C4-2B (cell line): ENCODE measurements at regions not wholly inside any gene's neighbourhood (a gene's known extent, or its start where the extent isn't known, plus 50 kb on each side); places are given as distances from the start of the nearest gene placed in this dataset.

Experiments used
- CTCF ChIP-seq: fragments of 450-650 bp; conservative IDR thresholded peaks from 2 replicates; pipeline ENCODE4 v1.5.1; 2017; ENCODE audit warnings: mild to moderate bottlenecking
- ZFX ChIP-seq: fragments of 450-650 bp; IDR thresholded peaks from 2 replicates; pipeline ENCODE4 v1.6.1; 2017

- no peak for TF ChIP-seq CTCF
- TF ChIP-seq ZFX = no peak
These were observed 688.6 kb upstream of the ADGRL4 start for GRCh38 chr1:79695138-79695537.
